ENCODE measurements at regions not wholly inside any gene's neighbourhood (a gene's known extent, or its start where the extent isn't known, plus 50 kb on each side); places are given as distances from the start of the nearest gene placed in this dataset.

GRCh38 chr17:63370696-63371095, 75.4 kb downstream of the CYB561 start:
- H3K27ac ChIP-seq (ENCODE audit: low read depth in 1 of 2, low read length in 1 of 2) = no peak overlapping the region
- H3K4me3 ChIP-seq = no peak overlapping the region
- WGBS, 2 donors = 94 to 95% methylated on average over 8 of the region's 8 CpGs
- TF ChIP-seq CTCF (IDR thresholded peaks at IDR 0.05; ENCODE audit: control extremely low read depth, extremely low read depth) = no peak
- H3K4me1 ChIP-seq (ENCODE audit: control insufficient read depth in 5 of 5, insufficient read depth in 5 of 5, low read length in 5 of 5) = peaks cover 0 to 4% (median 0%) of the 10 kb centered on the region in 5 donors
- no peaks in the 10 kb centered on the region for H3K27me3 ChIP-seq (ENCODE audit: control insufficient read depth in 3 of 3, insufficient read depth in 3 of 3, low read length in 2 of 3)
- H3K9me3 ChIP-seq (ENCODE audit: control insufficient read depth in 4 of 4, insufficient read depth in 3 of 4, low read length in 3 of 4) = no peaks in the 10 kb centered on the region
- peaks cover 0 to 11% (median 2%) of the 10 kb centered on the region in 4 donors for H3K36me3 ChIP-seq (ENCODE audit: control insufficient read depth in 4 of 4, insufficient read depth in 4 of 4, low read length in 4 of 4)
- DNase-seq (no peak), ATAC-seq (ENCODE audit: insufficient read depth, low FRiP score) (no peak)
- no peak overlapping the region for H3K9ac ChIP-seq (ENCODE audit: insufficient read depth in 1 of 2, low read length in 2 of 2)

- Histone ChIP-seq H3K4me1 (ENCODE audit: control insufficient read depth in 5 of 5, insufficient read depth in 5 of 5, low read length in 5 of 5) (peaks cover 0 to 15% (median 0%) of the 10 kb centered on the region in 5 donors), H3K27ac (ENCODE audit: low read depth in 1 of 2, low read length in 1 of 2) (no peak overlapping the region), H3K4me3 (no peak overlapping the region), H3K36me3 (ENCODE audit: control insufficient read depth in 4 of 4, insufficient read depth in 4 of 4, low read length in 4 of 4) (peaks cover 0 to 16% (median 1%) of the 10 kb centered on the region in 4 donors), H3K9me3 (ENCODE audit: control insufficient read depth in 4 of 4, insufficient read depth in 3 of 4, low read length in 3 of 4) (no peaks in the 10 kb centered on the region), H3K9ac (ENCODE audit: insufficient read depth in 1 of 2, low read length in 2 of 2) (no peak overlapping the region), H3K27me3 (ENCODE audit: control insufficient read depth in 3 of 3, insufficient read depth in 3 of 3, low read length in 2 of 3) (no peaks in the 10 kb centered on the region)
- DNase-seq = no peak
- TF ChIP-seq CTCF (IDR thresholded peaks at IDR 0.05; ENCODE audit: control extremely low read depth, extremely low read depth) = no peak
- 81 to 92% methylated on average over 3 of the region's 3 CpGs for WGBS, 2 donors
- ATAC-seq (ENCODE audit: insufficient read depth, low FRiP score) = no peak
Measured at GRCh38 chr17:63376949-63377348, 69.2 kb downstream of the CYB561 start.

DNA sequence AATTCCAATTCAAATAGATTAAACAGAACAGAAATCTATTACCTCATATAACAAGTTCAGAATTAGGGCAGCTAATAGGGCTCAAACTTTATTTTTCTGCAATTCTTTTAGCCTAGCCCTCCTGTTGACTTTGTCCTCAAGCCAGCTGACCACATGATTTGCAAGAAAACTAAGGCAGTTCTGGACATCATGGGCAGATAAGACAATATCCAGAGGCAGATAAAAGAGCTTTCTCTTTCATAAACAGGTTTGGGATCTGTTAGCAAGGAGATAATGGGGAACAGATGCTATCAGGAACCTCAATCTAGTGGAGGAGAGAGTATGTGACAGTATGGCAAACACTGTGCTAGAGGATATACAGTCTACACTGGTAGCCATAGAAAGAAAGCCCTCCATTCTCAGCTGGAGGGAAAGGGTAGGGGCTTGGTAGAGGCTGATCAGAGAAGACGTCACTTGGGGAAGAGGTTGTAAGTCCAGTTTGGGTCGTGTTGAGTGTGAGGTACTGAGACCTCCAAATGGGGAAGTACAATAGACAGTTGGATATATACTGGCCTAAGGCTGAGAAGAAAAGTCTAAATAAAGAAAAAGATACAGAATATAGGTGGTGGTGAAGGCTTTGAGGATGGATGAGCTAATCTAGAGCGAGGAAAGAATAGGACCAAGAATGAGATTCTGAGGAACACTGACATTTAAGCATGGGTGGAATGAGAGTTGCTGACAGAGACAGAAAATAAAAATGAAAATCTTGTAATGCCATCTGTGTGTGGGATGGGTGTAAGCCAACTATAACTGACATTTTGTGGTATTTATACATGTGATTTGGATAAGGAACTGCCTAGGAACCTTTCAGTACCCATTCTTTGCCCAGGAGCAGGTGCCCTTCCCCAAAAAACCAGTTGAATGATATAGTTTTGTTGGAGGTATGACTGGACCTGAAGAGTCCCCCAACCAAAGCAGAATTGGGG, 67.4 kb downstream of the CYB561 start:
- Histone ChIP-seq H3K27ac (ENCODE audit: low read depth in 1 of 2, low read length in 1 of 2) (no peak overlapping the region), H3K27me3 (ENCODE audit: control insufficient read depth in 3 of 3, insufficient read depth in 3 of 3, low read length in 2 of 3) (no peaks in the 10 kb centered on the region), H3K4me1 (ENCODE audit: control insufficient read depth in 5 of 5, insufficient read depth in 5 of 5, low read length in 5 of 5) (peaks cover 0 to 18% (median 0%) of the 10 kb centered on the region in 5 donors), H3K9me3 (ENCODE audit: control insufficient read depth in 4 of 4, insufficient read depth in 3 of 4, low read length in 3 of 4) (no peaks in the 10 kb centered on the region), H3K9ac (ENCODE audit: insufficient read depth in 1 of 2, low read length in 2 of 2) (no peak overlapping the region), H3K4me3 (no peak overlapping the region), H3K36me3 (ENCODE audit: control insufficient read depth in 4 of 4, insufficient read depth in 4 of 4, low read length in 4 of 4) (peaks cover 0 to 19% (median 3%) of the 10 kb centered on the region in 4 donors)
- no peak for TF ChIP-seq CTCF (IDR thresholded peaks at IDR 0.05; ENCODE audit: control extremely low read depth, extremely low read depth)
- DNase-seq (no peak), ATAC-seq (ENCODE audit: insufficient read depth, low FRiP score) (no peak)
- 53 to 61% methylated on average over 3 of the region's 3 CpGs for WGBS, 2 donors
